H9 (cell line): ENCODE measurements at regions not wholly inside any gene's neighbourhood (a gene's known extent, or its start where the extent isn't known, plus 50 kb on each side); places are given as distances from the start of the nearest gene placed in this dataset.

Experiments
- DNase-seq: peaks from one replicate; pipeline ENCODE4 v3.0.0-alpha.2; 2017
- H2AFZ ChIP-seq: one replicate; pipeline ENCODE4 v1.6.1; 2013; ENCODE audit warnings: mild to moderate bottlenecking, low read length, control low read depth, moderate library complexity
- H2AK5ac ChIP-seq: 2 replicates; pipeline ENCODE4 v1.6.1; 2013; ENCODE audit warnings: low read length, control low read depth, mixed read lengths; ENCODE audit not compliant: insufficient read length
- H2BK120ac ChIP-seq: one replicate; pipeline ENCODE4 v1.6.1; 2013; ENCODE audit warnings: low read depth, mild to moderate bottlenecking, low read length, control low read depth, inconsistent platforms; ENCODE audit not compliant: poor library complexity, severe bottlenecking
- H2BK12ac ChIP-seq: 2 replicates; pipeline ENCODE4 v1.6.1; 2013; ENCODE audit warnings: low read length, control low read depth, mixed read lengths, low read depth; ENCODE audit not compliant: insufficient read length
- H2BK15ac ChIP-seq: 2 replicates; pipeline ENCODE4 v1.6.1; 2013; ENCODE audit warnings: low read depth, low read length, control low read depth
- H2BK20ac ChIP-seq: one replicate; pipeline ENCODE4 v1.6.1; 2013; ENCODE audit warnings: low read depth, mild to moderate bottlenecking, low read length, control low read depth, inconsistent platforms; ENCODE audit not compliant: poor library complexity, severe bottlenecking
- H2BK5ac ChIP-seq: 2 replicates; pipeline ENCODE4 v1.6.1; 2013; ENCODE audit warnings: low read length, control low read depth, mixed read lengths; ENCODE audit not compliant: insufficient read length
- H3K14ac ChIP-seq: 2 replicates; pipeline ENCODE4 v1.6.1; 2013; ENCODE audit warnings: low read length, control low read depth; ENCODE audit not compliant: insufficient read depth
- H3K18ac ChIP-seq: 2 replicates; pipeline ENCODE4 v1.6.1; 2013; ENCODE audit warnings: low read depth, mild to moderate bottlenecking, mixed read lengths, low read length, control low read depth; ENCODE audit not compliant: insufficient read length
- H3K23ac ChIP-seq: 2 replicates; pipeline ENCODE4 v1.6.1; 2013; ENCODE audit warnings: low read length, control low read depth, mixed read lengths, low read depth; ENCODE audit not compliant: insufficient read length
- H3K23me2 ChIP-seq: 2 replicates; pipeline ENCODE4 v1.6.1; 2013; ENCODE audit warnings: low read depth, mild to moderate bottlenecking, mixed read lengths, low read length, control low read depth; ENCODE audit not compliant: insufficient read length, poor library complexity, severe bottlenecking
- H3K27ac ChIP-seq: 2 replicates; pipeline ENCODE4 v1.5.1; 2013; ENCODE audit warnings: low read length, control low read depth, mixed read lengths, low read depth; ENCODE audit not compliant: insufficient read length
- H3K27me3 ChIP-seq: 2 replicates; pipeline ENCODE4 v1.6.1; 2013; ENCODE audit warnings: low read length, control low read depth, inconsistent platforms; ENCODE audit not compliant: insufficient read depth
- H3K4ac ChIP-seq: 2 replicates; pipeline ENCODE4 v1.6.1; 2013; ENCODE audit warnings: low read depth, mild to moderate bottlenecking, control low read depth, inconsistent platforms, low read length, moderate library complexity
- H3K4me1 ChIP-seq: 2 replicates; pipeline ENCODE4 v1.6.1; 2013; ENCODE audit warnings: low read length, control low read depth, inconsistent platforms; ENCODE audit not compliant: insufficient read depth
- H3K4me2 ChIP-seq: 2 replicates; pipeline ENCODE4 v1.6.1; 2013; ENCODE audit warnings: low read length, control low read depth, mixed read lengths; ENCODE audit not compliant: insufficient read length, insufficient read depth
- H3K56ac ChIP-seq: 2 replicates; pipeline ENCODE4 v1.6.1; 2013; ENCODE audit warnings: low read depth, mild to moderate bottlenecking, mixed read lengths, low read length, control low read depth; ENCODE audit not compliant: insufficient read length
- H3K79me1 ChIP-seq: 2 replicates; pipeline ENCODE4 v1.6.1; 2013; ENCODE audit warnings: low read depth, mild to moderate bottlenecking, moderate library complexity, low read length, control low read depth, inconsistent platforms; ENCODE audit not compliant: insufficient read depth, poor library complexity, severe bottlenecking
- H3K79me2 ChIP-seq: 2 replicates; pipeline ENCODE4 v1.6.1; 2013; ENCODE audit warnings: low read length, control low read depth, inconsistent platforms; ENCODE audit not compliant: insufficient read depth
- H3K9ac ChIP-seq: 2 replicates; pipeline ENCODE4 v1.6.1; 2013; ENCODE audit warnings: low read length, control low read depth, mixed read lengths; ENCODE audit not compliant: insufficient read length; ENCODE audit errors: extremely low read depth
- H3K9me3 ChIP-seq: one replicate; pipeline ENCODE4 v1.6.1; 2013; ENCODE audit warnings: low read depth, low read length, inconsistent platforms; ENCODE audit not compliant: control insufficient read depth
- H3T11ph ChIP-seq: one replicate; pipeline ENCODE4 v1.6.1; 2013; ENCODE audit warnings: mild to moderate bottlenecking, low read length, control low read depth, inconsistent platforms
- H4K20me1 ChIP-seq: one replicate; pipeline ENCODE4 v1.6.1; 2013; ENCODE audit not compliant: control insufficient read depth, insufficient read length, insufficient read depth
- H4K5ac ChIP-seq: 2 replicates; pipeline ENCODE4 v1.6.1; 2013; ENCODE audit warnings: low read depth, mild to moderate bottlenecking, mixed read lengths, low read length, control low read depth; ENCODE audit not compliant: insufficient read length
- H4K8ac ChIP-seq: replicated peaks from 2 replicates; pipeline ENCODE4 v1.6.1; 2013; ENCODE audit warnings: low read length, control low read depth, mixed read lengths, low read depth; ENCODE audit not compliant: insufficient read length
- H4K91ac ChIP-seq: 2 replicates; pipeline ENCODE4 v1.6.1; 2013; ENCODE audit warnings: low read depth, mild to moderate bottlenecking, moderate library complexity, mixed read lengths, low read length, control low read depth; ENCODE audit not compliant: insufficient read length
- H3K27ac Mint-ChIP-seq, 3 experiments: 2 replicates in 2 of 3; 3 replicates in 1 of 3; pipeline ENCODE4 v1.8.0; 2020 to 2021; ENCODE audit warnings: mixed read lengths in 3 of 3, mild to moderate bottlenecking in 1 of 3, moderate library complexity in 1 of 3
- H3K27me3 Mint-ChIP-seq: 2 replicates; pipeline ENCODE4 v1.8.0; 2021; ENCODE audit warnings: low read depth, mild to moderate bottlenecking, moderate library complexity, mixed read lengths
- H3K36me3 Mint-ChIP-seq, 3 experiments: 2 replicates in 2 of 3; 3 replicates in 1 of 3; pipeline ENCODE4 v1.8.0; 2020 to 2021; ENCODE audit warnings: low read depth in 3 of 3, mixed read lengths in 3 of 3; ENCODE audit not compliant: insufficient read depth in 1 of 3
- H3K4me1 Mint-ChIP-seq, 2 experiments: 2 replicates each; pipeline ENCODE4 v1.8.0; 2020; ENCODE audit warnings: mixed read lengths in 2 of 2
- H3K4me3 Mint-ChIP-seq, 2 experiments: 2 replicates in 1 of 2; 3 replicates in 1 of 2; pipeline ENCODE4 v1.8.0; 2020 to 2021; ENCODE audit warnings: mild to moderate bottlenecking in 2 of 2, mixed read lengths in 2 of 2, moderate library complexity in 1 of 2
- H3K9me3 Mint-ChIP-seq, 2 experiments: 2 replicates in 1 of 2; 3 replicates in 1 of 2; pipeline ENCODE4 v1.8.0; 2020; ENCODE audit warnings: mild to moderate bottlenecking in 2 of 2, mixed read lengths in 2 of 2, moderate library complexity in 1 of 2
- WGBS: extraction: QIAGEN DNeasy Blood & Tissue Kit; methylation state at CpG from one replicate; pipeline ENCODE4 v1.1.7; 2013; ENCODE audit warnings: missing lambda C conversion rate, low lambda C conversion rate, mixed read lengths; ENCODE audit not compliant: insufficient read length; ENCODE audit errors: extremely low coverage; 5-methylcytosine and 5-hydroxymethylcytosine counted together
- TF ChIP-seq, protein P1 (sequence below): fragments of 200-600 bp; sonication (generic); conservative IDR thresholded peaks from 3 replicates; pipeline ENCODE4 v1.8.0; 2021; ENCODE audit warnings: antibody characterized with exemption, mild to moderate bottlenecking

GRCh38 chr11:43145653-43146052, 166.1 kb upstream of the API5 start:
- H2BK5ac ChIP-seq, result no peak overlapping the region

More at GRCh38 chr11:43145653-43146052, 166.1 kb upstream of the API5 start:
- no peaks in the 10 kb centered on the region for H3K79me1 ChIP-seq
- no peak overlapping the region for H2BK15ac ChIP-seq
- no peak overlapping the region for H3K27ac ChIP-seq
- no peaks in the 10 kb centered on the region for H3K4me1 ChIP-seq
- Mint-ChIP-seq H3K36me3 (no peaks in the 10 kb centered on the region; a peak in 1 of 7 replicates), H3K4me3 (no peak overlapping the region), H3K27ac (no peak overlapping the region), H3K4me1 (no peaks in the 10 kb centered on the region), H3K9me3 (peaks cover 0 to 9% of the 10 kb centered on the region in 2 experiments; a peak in 1 of 5 replicates), H3K27me3 (peaks cover 3% of the 10 kb centered on the region)
- no peak overlapping the region for H2AK5ac ChIP-seq
- H4K5ac ChIP-seq, result no peak overlapping the region
- no peaks in the 10 kb centered on the region for H3K23me2 ChIP-seq
- no peak overlapping the region for H3K18ac ChIP-seq
- no peak overlapping the region for H3T11ph ChIP-seq
- H4K20me1 ChIP-seq, result no peaks in the 10 kb centered on the region
- H2AFZ ChIP-seq, result no peak overlapping the region
- TF ChIP-seq, protein P1, sequence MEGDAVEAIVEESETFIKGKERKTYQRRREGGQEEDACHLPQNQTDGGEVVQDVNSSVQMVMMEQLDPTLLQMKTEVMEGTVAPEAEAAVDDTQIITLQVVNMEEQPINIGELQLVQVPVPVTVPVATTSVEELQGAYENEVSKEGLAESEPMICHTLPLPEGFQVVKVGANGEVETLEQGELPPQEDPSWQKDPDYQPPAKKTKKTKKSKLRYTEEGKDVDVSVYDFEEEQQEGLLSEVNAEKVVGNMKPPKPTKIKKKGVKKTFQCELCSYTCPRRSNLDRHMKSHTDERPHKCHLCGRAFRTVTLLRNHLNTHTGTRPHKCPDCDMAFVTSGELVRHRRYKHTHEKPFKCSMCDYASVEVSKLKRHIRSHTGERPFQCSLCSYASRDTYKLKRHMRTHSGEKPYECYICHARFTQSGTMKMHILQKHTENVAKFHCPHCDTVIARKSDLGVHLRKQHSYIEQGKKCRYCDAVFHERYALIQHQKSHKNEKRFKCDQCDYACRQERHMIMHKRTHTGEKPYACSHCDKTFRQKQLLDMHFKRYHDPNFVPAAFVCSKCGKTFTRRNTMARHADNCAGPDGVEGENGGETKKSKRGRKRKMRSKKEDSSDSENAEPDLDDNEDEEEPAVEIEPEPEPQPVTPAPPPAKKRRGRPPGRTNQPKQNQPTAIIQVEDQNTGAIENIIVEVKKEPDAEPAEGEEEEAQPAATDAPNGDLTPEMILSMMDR, result no peak
- H3K9ac ChIP-seq, result no peak overlapping the region
- no peak overlapping the region for H2BK12ac ChIP-seq
- H3K23ac ChIP-seq, result no peak overlapping the region
- no peaks in the 10 kb centered on the region for H3K79me2 ChIP-seq
- H3K4me2 ChIP-seq, result no peak overlapping the region
- H3K14ac ChIP-seq, result no peak overlapping the region
- WGBS, result no CpG with 5 or more reads among the region's 1 CpG
- H2BK120ac ChIP-seq, result no peak overlapping the region
- no peaks in the 10 kb centered on the region for H3K27me3 ChIP-seq
- H4K91ac ChIP-seq, result no peak overlapping the region
- H2BK20ac ChIP-seq, result no peak overlapping the region
- no peak for DNase-seq
- H3K9me3 ChIP-seq, result no peaks in the 10 kb centered on the region
- no peak overlapping the region for H3K56ac ChIP-seq
- H3K4ac ChIP-seq, result no peak overlapping the region
- no peak overlapping the region for H4K8ac ChIP-seq
